ENCODE measurements at regions not wholly inside any gene's neighbourhood (a gene's known extent, or its start where the extent isn't known, plus 50 kb on each side); places are given as distances from the start of the nearest gene placed in this dataset.
"Not testable (repeated sequence)": the region's sequence is repeated elsewhere in the genome, so short reads cannot be mapped to it uniquely, and the experiment has no call there.

DNA sequence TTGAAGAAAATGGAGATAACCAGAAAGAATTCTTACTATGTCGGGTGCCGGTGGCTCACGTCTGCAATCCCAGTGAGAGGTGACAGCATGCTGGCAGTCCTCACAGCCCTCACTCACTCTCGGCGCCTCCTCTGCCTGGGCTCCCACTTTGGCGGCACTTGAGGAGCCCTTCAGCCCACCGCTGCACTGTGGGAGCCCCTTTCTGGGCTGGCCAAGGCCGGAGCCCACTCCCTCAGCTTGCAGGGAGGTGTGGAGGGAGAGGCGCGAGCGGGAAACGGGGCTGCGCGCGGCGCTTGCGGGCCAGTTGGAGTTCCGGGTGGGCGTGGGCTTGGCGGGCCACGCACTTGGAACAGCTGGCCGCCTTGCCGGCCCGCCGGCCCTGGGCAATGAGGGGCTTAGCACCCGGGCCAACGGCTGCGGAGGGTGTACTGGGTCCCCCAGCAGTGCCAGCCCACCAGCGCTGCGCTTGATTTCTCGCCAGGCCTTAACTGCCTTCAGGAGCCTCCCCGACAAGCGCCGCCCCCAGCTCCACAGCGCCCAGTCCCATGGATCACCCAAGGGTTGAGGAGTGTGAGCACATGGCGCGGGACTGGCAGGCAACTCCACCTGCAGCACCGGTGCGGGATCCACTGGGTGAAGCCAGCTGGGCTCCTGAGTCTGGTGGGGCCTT is 1672.5 kb upstream of the B3GALT2 start:
- DNase-seq = not testable (repeated sequence)

DNA sequence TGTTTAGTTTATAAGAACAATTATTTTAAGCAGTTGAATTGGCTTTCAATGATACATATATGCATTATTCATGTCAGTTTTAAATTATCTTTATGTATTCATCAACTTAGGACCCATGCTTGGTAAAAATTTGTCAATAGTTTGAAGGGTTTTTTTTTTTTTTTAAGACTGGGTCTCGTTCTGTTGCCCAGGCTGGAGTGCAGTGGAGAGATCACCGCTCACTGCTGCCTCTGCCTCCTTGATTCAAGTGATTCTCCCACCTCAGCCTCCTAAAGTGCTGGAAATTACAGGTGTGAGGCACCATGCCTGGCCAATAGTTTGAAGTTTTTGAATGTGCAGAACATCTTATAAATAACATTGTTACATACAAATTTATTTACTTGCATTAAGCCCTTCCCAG is 1671.0 kb upstream of the B3GALT2 start:
- DNase-seq = no peak

DNA sequence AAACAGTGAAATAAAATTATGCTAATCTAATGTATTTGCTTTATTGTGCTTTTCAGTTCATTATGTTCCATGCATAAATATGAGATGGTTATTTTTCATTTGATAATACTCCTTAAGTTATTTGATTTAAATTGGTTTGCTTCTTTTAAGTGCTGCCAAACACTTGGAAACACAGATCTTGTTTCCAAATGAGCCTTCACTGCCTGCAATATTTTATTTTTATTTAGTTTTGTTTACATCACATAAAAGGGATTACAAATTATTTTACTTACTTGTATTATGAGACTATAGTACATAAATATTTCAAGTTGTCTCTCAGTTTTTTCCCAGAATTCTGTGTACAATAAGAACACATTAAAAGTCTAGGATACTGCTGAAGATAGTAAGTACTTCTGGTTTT is 1662.4 kb upstream of the B3GALT2 start:
- no peak for DNase-seq

DNA sequence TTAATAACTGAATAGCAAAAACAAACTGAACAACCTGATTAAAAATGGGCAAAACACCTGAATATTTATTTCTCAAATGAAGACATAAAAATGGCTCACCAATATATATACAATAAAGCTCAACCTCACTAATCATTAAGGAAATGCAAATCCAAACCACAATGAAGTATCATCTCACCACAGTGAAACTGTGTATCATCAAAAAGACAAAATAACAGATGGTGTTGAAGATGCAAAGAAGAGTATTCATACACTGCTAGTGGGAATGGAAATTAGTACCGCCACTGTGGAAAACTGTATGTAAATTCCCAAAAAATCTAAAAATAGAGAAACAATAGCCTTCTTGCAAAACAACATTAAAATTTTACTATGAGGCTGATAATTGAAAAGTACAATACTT is 1660.1 kb upstream of the B3GALT2 start:
- no peak for DNase-seq

DNA sequence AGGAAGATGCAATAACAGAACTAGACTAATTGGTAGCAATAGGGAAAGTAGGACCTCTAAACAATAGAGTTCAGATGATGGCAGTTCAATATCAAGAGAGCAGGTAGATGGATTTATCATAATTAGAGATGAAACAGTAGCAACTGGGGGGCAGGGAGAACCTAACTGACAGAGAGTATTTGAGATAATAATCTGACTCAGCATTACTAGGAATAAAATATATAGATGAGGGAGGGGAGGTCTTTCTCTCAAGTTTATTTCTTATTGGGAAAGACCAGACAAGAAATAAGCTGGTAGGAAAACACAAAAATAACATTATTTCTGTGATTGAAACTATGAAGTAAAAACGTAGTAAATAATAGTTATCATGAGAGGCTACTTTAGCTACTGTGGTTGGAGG is 1656.7 kb upstream of the B3GALT2 start:
- DNase-seq = no peak

DNA sequence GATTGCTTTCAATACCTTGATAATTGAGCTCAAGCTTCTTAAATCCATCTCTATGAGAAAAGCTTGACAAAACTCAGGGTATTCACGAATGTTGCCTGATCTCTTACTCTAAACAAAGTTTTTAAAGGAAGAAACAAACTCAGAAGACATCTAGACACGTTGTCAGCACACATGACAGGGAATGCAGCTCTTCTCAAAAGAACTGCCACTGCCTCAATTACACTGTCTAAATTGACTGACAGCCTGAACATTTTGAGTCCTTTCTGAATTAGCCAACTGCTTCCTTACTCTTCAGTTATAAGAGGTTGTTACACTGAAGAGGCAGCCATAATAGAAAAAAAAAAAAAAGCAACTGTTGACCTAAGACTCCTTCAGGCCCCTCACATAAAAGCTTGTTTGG is 1646.7 kb upstream of the B3GALT2 start:
- no peak for DNase-seq

DNA sequence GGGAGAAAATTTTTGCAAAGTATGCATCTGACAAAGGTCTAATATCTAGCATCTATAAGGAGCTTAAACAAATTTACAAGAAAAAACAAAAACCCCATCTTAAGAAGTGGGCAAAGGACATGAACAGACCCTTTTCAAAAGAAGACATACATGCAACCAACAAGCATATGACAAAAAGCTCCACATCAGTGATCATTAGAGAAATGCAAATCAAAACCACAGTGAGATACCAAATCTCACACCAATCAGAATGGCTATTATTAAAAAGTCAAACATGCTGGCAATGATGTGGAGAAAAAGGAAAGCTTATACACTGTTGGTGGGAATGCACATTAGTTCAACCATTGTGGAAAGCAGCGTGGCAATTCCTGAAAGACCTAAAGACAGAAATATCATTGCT is 1645.2 kb upstream of the B3GALT2 start:
- DNase-seq = not testable (repeated sequence)

DNA sequence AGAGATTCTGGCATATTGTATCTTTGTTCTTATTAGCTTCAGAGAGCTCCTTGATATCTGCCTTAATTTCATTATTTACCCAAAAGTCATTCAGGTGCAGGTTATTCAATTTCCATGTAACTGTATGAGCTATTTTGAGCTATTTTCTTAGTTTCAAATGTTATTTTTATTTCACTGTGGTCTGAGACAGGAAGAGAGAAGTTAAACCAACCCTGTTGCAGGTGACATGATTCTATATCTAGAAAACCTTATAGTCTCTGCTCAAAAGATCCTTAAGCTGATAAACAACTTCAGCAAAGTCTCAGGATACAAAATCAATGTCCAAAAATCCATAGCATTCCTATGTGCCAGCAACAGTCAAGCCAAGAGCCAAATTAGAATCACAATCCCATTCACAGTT is 1644.0 kb upstream of the B3GALT2 start:
- DNase-seq = no peak

DNA sequence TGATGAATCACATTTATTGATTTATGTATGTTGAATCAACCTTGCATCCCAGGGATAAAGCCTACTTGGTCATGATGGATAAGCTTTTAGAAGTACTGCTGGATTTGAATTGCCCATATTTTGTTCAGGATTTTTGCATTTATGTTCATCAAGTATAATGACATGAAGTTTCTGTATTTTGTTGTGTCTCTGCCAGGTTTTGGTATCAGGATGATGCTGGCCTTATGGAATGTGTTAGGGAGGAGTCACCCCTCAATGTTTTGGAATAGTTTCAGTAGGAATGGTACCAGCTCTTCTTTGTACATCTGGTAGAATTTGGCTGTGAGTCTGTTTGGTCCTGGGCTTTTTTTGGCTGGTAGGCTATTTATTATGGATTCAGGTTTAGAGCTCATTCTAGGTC is 1643.1 kb upstream of the B3GALT2 start:
- no peak for DNase-seq

DNA sequence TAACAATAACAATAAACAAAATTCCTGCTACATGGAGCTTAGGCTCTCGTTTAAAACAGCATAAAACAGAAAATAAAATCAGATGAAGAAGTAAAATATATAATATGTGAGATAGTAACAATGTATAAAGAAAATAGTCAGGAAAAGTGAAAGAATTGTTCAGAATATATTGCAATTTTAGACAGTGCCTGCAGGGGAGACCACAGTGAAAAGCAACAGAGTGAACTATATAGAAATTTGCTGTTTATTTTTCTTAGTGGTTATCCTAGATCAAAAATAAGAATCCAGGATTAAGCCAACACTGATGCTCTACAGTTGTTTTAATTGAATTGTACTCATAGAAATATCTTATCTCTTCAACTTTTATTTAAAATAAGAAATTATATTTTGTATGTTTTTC is 1639.0 kb upstream of the B3GALT2 start:
- no peak for DNase-seq

DNA sequence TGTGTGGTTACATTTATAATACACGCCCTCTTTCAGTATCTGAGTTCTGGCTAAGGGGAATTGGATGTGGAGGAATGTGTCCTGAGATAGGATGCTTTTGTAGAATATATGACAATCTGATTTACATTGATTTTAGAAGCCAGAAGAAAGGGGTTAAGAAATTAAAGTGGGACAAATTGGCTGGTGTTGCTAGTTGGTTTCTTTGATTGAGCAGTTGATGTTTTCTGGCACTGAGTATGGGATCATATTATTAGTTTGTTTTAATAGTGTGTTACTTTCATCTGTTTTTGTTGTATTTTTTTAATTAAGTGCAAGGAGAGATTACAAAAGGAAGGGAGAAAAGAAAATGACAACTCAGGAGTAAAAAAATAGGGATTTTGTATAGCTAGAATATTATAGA is 1634.7 kb upstream of the B3GALT2 start:
- DNase-seq = no peak

DNA sequence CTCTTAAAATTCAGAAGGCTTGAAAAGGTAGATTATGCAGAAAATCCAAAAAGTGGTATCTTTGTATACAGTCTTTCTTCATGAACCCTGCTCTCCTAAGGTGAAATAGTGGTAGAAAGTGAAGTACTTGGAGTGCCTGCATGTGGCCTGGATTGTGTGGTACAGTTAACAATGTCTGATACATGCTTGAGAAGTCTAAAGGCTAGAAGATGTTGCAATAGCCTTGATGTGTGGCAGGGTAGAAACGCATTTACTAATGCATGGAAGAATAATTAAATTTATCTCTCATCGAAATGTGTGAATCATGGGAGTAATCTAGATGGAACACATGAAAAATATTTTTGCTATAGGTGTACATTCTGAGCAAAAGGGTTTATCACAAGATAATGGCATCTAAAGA is 1632.3 kb upstream of the B3GALT2 start:
- no peak for DNase-seq

DNA sequence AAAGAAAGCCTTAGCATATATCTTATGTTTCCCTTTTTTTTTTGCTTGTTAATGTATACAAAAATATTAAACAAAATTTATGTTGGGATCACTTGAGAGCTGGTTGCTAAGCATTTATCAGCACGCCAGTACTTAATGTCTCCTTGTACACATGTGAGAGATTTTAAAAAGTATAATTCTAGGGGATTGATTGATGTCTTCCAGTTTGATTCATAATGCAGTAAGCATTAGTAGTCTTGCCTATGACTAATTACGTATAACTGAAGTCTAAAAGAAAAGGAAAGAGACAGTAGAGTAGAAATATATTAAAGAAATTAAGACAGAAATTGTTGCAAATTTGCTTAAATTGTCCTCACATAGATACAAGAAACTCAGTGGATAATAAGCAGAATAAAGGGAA is 1630.4 kb upstream of the B3GALT2 start:
- no peak for DNase-seq

DNA sequence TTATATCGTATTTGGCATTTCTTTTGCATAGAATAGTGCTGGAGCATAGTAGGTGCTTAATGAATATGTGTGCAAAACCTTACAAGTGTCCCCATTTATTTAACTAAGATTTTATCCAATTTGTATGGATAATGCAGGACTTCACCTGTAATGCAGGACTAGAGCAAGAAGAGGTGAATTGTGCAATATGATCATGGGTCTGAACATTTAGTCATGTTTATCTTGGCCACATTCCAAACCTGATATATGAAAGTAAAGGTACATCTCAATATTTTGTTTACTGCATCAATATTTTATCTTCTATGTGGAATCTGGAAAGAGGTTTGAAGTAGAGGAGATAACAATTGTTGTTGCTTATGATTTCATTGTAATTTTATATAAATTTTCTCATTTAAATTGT is 1626.7 kb upstream of the B3GALT2 start:
- peak; percentile 3 for DNase-seq

DNA sequence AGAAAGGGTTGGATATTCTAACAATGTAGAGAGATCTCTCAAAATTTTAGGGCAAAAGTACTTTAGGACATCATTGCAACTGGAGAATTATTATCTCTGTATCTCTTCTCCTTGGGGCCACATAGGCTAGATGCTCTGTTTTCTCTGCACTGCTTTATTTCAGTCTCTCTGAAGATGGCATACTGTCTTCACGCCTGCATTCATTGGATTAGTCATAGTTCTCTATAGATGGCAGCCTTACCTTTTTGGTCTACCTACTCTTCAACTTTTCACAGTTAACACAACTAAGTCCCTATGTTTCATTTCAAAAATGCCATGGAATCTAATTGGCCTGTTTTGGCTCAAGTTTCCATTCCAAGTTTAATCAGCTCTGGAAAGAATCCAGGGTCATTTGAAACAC is 1623.3 kb upstream of the B3GALT2 start:
- no peak for DNase-seq

DNA sequence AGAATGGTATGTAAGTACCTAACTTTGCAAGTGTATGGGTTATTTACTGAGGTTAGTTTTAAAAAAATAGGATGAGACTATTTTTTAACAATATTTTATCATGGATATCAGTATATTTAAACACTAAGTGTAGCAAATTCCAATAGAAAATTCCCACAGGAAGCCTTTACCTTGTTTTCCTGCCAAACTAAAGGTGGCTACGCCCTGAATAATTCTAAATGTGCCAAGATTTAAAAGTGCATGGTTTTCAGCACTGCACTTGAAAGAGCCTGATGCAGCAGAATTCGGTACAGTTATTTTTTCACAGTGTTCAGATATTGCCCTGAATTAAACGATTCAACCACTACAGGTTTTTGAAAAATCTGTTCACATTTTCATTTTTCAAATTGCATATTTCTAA is 1622.8 kb upstream of the B3GALT2 start:
- DNase-seq = no peak

DNA sequence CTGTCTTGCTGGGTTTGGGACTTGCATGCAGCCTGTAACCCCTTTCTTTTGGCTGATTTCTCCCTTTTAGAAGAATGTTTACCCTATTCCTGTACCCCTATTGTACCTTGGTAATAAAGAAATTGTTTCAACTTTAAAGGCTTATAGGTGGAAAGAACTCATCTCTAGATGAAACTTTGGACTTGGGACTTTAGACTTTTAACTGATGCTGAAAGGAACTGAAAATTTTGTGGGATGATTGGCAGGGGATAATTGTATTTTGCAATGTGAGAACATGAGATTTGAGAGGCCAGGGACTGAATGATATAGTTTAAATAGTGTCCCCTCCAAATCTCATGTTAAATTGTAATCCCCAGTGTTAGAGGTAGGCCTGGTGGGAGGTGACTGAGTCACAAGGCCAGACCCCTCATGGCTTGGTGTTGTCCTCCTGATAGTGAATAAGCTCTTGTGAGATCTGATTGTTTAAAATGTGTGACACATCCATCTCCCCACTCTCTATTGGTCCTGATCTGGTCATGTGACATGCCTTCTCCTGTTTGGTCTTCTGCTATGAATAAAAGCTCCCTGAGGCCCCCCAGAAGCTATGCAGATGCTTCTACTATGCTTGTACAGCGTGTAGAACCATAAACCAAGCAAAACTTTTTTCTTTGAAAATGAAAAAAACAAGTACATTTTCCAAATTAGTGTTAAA is 1621.3 kb upstream of the B3GALT2 start:
- DNase-seq = no peak

DNA sequence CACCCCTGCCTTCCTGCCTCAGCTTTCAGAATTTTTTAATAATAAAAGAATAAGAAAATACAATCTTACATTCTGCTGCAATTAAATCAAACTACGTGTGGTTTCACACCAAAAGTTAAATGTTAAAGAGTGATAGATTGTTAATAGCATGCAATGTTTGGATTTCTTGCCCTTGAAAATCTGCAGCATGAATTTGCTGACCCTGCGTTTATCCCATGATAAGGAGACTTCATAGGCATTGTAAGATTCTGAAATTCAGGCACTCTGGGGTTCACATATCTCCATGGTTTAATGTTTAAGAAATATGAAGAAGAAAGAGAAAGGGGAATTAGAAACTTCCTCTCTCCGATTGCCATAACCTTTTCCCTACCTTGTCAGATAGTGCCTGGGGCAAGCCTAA is 1616.2 kb upstream of the B3GALT2 start:
- DNase-seq = no peak

DNA sequence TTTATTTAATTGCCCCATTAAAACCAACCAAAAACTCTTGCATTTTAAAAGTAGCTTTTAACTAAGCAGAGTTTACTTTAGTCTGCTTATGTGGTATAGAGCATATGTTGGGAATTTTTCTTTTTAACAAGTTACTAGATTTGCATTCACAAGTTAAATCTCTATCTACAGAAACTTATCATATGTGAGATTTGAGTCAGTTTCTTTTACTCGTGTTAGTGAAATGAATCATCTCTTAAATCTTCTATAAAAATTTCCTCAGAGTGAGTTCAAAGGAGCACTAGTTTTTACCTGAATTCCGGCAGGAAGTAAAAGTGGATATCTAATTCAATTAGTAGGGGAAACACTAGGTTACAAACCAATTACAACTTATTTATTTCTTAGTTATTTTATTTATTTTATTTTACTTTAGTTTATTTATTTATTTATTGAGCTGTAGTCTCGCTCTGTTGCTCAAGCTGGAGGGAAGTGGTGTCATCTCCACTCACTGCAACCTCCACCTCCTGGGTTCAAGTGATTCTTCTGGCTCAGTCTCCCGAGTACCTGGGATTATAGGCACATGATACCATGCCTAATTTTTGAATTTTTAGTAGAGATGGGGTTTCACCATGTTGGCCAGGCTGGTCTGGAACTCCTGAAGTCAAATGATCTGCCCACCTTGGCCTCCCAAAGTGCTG is 1609.6 kb upstream of the B3GALT2 start:
- DNase-seq = no peak

DNA sequence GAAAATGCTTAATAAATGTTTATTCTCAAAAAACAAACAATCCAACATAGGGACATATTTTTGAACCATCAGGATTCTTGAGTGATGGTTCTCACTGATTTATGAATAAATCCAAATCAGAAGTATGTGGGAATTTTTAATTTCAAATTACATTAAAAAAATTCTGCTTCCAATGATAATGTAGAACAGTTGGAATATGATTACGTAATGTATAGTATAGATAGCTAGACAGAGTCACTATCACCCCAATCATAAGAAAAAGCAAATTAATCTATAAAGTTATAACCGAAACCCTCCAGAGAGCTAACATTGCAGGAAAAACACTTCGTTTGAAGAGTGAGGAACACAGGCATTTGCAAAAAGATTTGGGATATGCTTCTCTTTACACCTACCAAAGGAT is 1600.6 kb upstream of the B3GALT2 start:
- DNase-seq = no peak

DNA sequence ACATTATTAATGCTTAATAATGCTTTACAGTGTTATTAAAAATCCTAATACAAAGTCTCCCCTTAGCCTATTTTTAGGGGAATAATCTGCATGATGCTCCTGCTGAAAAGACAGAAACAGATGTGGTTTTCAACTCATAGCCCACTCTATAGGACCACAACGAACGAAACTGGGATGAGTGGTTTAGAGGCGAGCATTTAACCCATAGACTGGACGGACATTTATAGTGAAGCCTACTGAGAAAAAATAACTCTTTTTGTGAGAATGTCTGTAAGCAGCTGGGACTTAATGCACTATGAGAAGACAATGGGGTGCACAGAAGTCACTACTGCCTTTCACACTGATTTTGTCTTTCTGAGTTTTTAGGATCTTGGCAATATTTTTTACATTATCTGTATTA is 1599.6 kb upstream of the B3GALT2 start:
- no peak for DNase-seq

DNA sequence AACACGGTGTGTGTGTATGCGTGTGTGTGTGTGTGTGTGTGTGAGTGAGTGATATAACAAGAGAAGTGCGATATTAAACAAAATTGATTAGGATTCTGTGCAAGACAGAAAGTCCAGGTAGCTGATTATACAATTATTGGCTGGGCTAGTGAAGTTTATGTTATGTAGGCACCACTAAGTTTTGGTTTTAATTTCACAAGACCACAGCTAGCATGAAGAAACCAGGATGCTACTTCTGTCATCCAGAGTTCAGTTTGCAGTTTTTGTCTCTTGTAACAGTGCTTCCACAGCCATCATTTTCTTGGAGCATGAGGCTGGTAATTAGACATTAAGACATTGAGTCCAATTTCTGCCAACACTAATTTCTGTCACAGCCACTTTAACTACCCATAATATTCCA is 1590.2 kb upstream of the B3GALT2 start:
- no peak for DNase-seq

DNA sequence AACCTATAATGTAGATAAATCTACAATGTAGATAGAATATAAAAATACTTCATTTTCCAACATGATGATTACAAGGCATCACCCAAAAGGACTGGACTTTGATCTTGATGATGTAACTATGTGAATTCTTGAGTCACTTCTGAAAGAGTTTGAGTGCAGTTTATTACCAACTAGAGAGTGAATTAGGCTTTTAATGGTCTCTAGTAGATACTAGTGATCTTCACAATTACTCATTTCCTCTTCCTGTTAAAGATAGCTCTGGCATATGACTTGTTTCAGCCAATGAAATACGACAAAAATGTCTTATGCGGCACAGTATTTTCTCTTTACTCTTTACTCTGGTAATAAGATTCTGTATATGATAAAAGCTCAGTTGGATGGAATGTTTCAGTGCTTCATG is 1588.1 kb upstream of the B3GALT2 start:
- DNase-seq = no peak

DNA sequence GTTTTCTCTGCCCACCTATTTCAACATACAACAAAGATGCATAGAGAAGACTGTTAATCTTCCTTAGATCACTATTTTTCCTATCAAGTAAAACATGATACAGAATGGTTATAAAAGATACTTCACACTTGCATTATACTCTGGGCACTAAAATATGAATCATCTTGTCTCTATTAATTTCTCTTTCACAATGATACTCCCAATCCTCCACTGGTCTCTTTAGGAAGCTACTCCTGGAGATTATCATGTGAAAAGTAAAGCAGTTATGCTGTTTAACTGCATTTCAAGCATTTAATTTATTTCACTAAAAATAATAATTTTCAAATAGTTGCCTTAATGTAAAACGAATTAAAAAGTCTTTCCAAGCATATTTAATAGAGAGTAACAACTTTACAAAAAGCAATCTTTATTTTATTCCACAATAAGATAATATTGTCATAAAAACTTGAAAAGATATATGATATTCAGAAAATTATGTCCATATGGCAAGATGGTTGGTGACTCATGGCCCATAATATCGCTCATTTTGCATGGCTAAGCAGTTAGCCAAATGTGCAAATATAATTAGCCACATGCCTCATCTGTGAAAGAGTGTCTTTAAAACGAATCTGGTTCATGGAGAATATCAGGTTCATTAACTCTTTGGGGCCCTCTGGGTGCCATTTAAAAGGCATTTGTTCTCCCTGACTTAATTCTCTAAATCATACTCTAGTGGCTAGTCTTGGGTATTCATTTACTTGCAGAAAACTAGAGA is 1569.0 kb upstream of the B3GALT2 start:
- DNase-seq = no peak

Data from NCI-H146 (cell line).